ENCODE measurements at regions not wholly inside any gene's neighbourhood (a gene's known extent, or its start where the extent isn't known, plus 50 kb on each side); places are given as distances from the start of the nearest gene placed in this dataset.

- peaks cover 9% of the 10 kb centered on the region for H3K4me1 ChIP-seq (ENCODE audit: insufficient read depth, low read length)
- no peaks in the 10 kb centered on the region for H3K36me3 ChIP-seq (ENCODE audit: insufficient read depth, low read length)
- no peak overlapping the region for H3K9ac ChIP-seq (ENCODE audit: low read depth, low read length)
- H3K9me3 ChIP-seq (ENCODE audit: control insufficient read depth, insufficient read depth, low read length) = no peaks in the 10 kb centered on the region
These were observed 58.6 kb upstream of the LMNB1 start for GRCh38 chr5:126718236-126718868.

GRCh38 chr5:126720369-126720768, 56.6 kb upstream of the LMNB1 start:
- Histone ChIP-seq H3K9me3 (ENCODE audit: control insufficient read depth, insufficient read depth, low read length) (peaks cover 6% of the 10 kb centered on the region), H3K4me1 (ENCODE audit: insufficient read depth, low read length) (peaks cover 9% of the 10 kb centered on the region), H3K36me3 (ENCODE audit: insufficient read depth, low read length) (no peaks in the 10 kb centered on the region), H3K9ac (ENCODE audit: low read depth, low read length) (no peak overlapping the region)

- Histone ChIP-seq H3K9ac (ENCODE audit: low read depth, low read length) (no peak overlapping the region), H3K36me3 (ENCODE audit: insufficient read depth, low read length) (no peaks in the 10 kb centered on the region), H3K4me1 (ENCODE audit: insufficient read depth, low read length) (peaks cover 1% of the 10 kb centered on the region; the same call in 1 of the 2 replicates), H3K9me3 (ENCODE audit: control insufficient read depth, insufficient read depth, low read length) (peaks cover 6% of the 10 kb centered on the region)
These were observed 53.3 kb upstream of the LMNB1 start for GRCh38 chr5:126723643-126724042.
